ENCODE measurements at regions not wholly inside any gene's neighbourhood (a gene's known extent, or its start where the extent isn't known, plus 50 kb on each side); places are given as distances from the start of the nearest gene placed in this dataset.

DNA sequence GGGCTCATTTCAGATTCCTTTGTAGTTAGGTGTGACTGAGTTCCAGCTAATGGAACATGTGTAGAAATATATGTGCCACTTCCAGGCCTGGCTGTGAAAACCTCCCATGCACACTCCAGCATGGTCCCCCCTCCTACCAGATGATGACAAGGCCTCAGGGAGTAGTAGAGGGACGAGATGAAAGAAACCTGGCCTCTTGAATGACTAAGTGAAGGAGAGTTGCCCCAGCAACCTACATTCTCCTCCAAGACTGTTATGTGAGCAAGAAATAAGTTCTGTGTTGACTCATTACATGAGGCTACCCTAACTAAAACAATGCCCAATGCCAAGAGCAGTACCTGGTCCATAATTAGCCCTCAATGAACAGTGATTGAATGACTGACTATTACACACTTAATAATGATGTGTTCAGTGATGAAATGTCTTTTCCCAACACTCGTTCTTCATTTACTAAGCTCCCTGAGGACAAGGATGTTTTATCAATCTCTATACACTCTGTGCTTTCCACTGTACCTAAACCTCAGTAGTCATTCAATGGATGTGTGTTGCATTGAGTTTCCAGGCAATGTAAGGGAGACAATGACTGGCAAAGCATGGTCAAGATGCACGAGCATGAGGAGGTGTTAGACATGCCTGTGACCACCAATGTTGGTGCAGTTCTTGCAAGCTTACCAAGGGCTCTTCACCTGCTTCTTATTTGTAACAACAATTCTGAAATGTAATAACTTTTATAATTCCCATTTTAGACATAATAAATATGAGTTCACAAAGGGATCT lies 62.0 kb upstream of the BCL6 start:
- TF ChIP-seq, protein P1, sequence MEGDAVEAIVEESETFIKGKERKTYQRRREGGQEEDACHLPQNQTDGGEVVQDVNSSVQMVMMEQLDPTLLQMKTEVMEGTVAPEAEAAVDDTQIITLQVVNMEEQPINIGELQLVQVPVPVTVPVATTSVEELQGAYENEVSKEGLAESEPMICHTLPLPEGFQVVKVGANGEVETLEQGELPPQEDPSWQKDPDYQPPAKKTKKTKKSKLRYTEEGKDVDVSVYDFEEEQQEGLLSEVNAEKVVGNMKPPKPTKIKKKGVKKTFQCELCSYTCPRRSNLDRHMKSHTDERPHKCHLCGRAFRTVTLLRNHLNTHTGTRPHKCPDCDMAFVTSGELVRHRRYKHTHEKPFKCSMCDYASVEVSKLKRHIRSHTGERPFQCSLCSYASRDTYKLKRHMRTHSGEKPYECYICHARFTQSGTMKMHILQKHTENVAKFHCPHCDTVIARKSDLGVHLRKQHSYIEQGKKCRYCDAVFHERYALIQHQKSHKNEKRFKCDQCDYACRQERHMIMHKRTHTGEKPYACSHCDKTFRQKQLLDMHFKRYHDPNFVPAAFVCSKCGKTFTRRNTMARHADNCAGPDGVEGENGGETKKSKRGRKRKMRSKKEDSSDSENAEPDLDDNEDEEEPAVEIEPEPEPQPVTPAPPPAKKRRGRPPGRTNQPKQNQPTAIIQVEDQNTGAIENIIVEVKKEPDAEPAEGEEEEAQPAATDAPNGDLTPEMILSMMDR (conservative IDR thresholded peaks at IDR 0.05) = no peak
- Mint-ChIP-seq H3K4me1 (peaks cover 4% of the 10 kb centered on the region), H3K27me3 (ENCODE audit: low read depth) (peaks cover 3% of the 10 kb centered on the region), H3K27ac (ENCODE audit: unreplicated experiment) (no peak overlapping the region), H3K9me3 (no peaks in the 10 kb centered on the region), H3K36me3 (ENCODE audit: low read depth) (no peaks in the 10 kb centered on the region), H3K4me3 (no peak overlapping the region)
- DNase-seq (ENCODE audit: low read depth, low spot score) = no peak

DNA sequence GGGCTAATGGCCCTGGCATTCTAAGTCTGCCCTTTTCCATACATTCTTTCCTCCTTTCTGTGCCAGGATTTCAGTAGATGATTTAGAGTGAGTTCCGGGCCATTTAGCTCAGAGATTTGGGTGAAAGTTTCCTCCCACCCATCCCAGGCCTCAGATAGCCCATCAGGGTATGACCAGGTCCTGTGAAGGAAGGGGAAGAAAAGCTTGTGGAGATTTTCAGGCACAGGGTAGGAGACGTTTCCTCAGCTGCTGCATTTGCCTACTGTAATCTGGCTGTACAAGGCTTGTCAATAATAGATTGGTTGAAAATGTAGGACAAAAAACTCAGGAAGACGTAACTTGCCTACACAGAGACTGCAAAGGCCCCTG lies 63.2 kb upstream of the BCL6 start:
- DNase-seq (ENCODE audit: low read depth, low spot score) = no peak
- no peak overlapping the region for H3K27ac Mint-ChIP-seq (ENCODE audit: unreplicated experiment)

DNA sequence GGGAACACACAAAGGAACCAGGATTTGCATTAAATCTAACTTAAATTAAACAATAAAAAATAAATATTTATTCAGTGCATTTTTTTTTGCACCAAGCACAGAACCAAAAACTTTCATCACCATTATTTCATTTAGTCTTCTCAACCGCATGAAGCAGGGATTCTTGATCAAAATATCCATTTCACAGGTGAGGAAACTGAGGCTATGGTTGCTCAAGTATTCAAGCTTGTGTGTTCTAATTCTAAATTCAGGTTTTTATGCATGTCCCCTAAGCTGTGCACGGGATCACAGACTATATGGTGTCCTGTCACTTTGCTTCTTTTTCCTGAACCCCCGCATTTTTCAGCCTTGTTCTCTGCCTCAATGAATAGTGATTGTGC lies 64.3 kb upstream of the BCL6 start:
- no peak overlapping the region for H3K4me3 Mint-ChIP-seq
- no peaks in the 10 kb centered on the region for H3K36me3 Mint-ChIP-seq (ENCODE audit: low read depth)
- H3K27ac Mint-ChIP-seq (ENCODE audit: unreplicated experiment) = no peak overlapping the region
- H3K9me3 Mint-ChIP-seq = no peaks in the 10 kb centered on the region
- TF ChIP-seq, protein P1 (conservative IDR thresholded peaks at IDR 0.05) = no peak
- peaks cover 7% of the 10 kb centered on the region for H3K4me1 Mint-ChIP-seq
- peaks cover 3% of the 10 kb centered on the region for H3K27me3 Mint-ChIP-seq (ENCODE audit: low read depth)
- no peak for DNase-seq (ENCODE audit: low read depth, low spot score)

More for the DNA sequence above, 63.2 kb upstream of the BCL6 start:
- no peaks in the 10 kb centered on the region for H3K36me3 Mint-ChIP-seq (ENCODE audit: low read depth)
- TF ChIP-seq, protein P1 (conservative IDR thresholded peaks at IDR 0.05) = no peak
- peaks cover 5% of the 10 kb centered on the region for H3K4me1 Mint-ChIP-seq
- no peaks in the 10 kb centered on the region for H3K9me3 Mint-ChIP-seq
- peaks cover 3% of the 10 kb centered on the region for H3K27me3 Mint-ChIP-seq (ENCODE audit: low read depth)
- H3K4me3 Mint-ChIP-seq = no peak overlapping the region

DNA sequence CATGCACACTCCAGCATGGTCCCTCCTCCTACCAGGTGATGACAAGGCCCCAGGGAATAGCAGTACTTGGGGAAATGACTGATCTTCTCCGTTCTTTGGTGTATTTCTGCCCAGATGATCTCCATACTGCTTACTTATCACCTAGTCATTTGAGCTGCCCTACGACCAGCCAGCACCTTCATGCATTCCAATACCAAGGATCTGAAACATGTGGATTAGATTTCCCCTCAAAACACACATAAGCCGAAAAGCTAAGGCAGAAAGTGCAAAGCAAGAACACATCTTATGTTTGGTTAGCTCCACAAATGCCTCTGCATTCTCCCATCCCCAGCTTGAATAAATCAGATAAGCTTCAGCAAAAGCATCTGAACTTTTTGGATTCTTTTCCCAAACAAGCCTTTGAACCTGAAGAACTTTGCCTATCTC lies 64.8 kb upstream of the BCL6 start:
- peak overlapping the region; percentile 46 for H3K27ac Mint-ChIP-seq (ENCODE audit: unreplicated experiment)
- H3K4me3 Mint-ChIP-seq = no peak overlapping the region

DNA sequence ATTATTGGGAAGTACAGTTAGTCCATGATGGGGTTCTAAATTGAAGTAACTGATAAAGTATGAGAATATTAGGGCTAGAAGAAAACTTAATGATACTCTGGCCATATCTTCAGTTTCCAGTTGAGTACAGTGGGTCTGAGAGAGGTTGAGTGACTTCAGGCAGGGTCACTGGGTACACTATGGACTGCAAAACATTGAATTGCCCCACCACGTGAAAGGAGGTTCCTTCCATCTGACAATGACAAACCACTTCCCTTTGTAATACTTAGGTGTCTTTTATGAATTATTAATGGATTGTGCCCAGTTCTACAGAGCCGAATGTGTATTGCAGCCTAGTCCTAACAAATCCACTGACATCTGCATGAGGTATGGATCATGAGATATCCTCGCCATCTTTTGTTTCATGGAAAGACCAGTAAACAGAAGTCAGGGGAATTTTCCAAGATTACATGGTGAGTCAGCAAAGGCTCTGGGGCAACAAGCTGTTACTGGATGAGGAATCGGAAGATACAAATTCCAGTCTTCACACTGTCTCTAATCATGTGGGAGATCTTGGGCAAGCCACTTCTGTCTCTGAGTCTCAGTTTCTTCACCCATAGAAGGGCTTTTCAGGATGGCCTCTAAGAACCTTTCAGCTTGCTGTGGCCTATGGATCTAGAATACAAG lies 66.5 kb upstream of the BCL6 start:
- peaks cover 2% of the 10 kb centered on the region for H3K9me3 Mint-ChIP-seq
- no peaks in the 10 kb centered on the region for H3K36me3 Mint-ChIP-seq (ENCODE audit: low read depth)
- peaks cover 7% of the 10 kb centered on the region for H3K4me1 Mint-ChIP-seq
- no peak for DNase-seq (ENCODE audit: low read depth, low spot score)
- H3K4me3 Mint-ChIP-seq = no peak overlapping the region
- peaks cover 3% of the 10 kb centered on the region for H3K27me3 Mint-ChIP-seq (ENCODE audit: low read depth)
- no peak overlapping the region for H3K27ac Mint-ChIP-seq (ENCODE audit: unreplicated experiment)
- TF ChIP-seq, protein P1 (conservative IDR thresholded peaks at IDR 0.05) = no peak

More for the DNA sequence above, 64.8 kb upstream of the BCL6 start:
- H3K27me3 Mint-ChIP-seq (ENCODE audit: low read depth) = peaks cover 3% of the 10 kb centered on the region
- peaks cover 7% of the 10 kb centered on the region for H3K4me1 Mint-ChIP-seq
- H3K9me3 Mint-ChIP-seq = no peaks in the 10 kb centered on the region
- no peaks in the 10 kb centered on the region for H3K36me3 Mint-ChIP-seq (ENCODE audit: low read depth)
- no peak for DNase-seq (ENCODE audit: low read depth, low spot score)
- TF ChIP-seq, protein P1 (conservative IDR thresholded peaks at IDR 0.05) = no peak

All from neural crest cell (in vitro differentiated cells).